ENCODE measurements at regions not wholly inside any gene's neighbourhood (a gene's known extent, or its start where the extent isn't known, plus 50 kb on each side); places are given as distances from the start of the nearest gene placed in this dataset.

DNA sequence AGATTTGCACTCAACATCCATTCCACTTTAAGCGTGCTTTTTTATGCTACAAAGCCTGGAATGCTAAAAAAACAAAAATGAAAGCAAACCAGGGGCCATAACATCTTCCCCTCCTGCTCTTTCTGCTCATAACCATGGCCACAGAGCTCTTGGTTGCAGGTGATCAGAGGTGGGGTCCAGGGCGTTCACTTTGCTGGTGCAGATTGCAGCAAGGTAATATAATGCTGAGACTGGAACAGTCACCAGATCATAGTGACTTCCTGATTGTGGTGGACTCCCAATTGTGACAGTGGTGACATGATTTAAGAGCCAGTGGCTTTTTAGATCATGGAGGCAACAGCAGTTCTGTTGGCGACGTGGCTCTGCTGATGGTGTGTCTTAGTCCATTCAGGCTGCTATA lies 115.0 kb upstream of the CPM start:
- 44% methylated on average over 4 of the region's 4 CpGs for WGBS (ENCODE audit: insufficient coverage, insufficient replicate concordance, low lambda C conversion rate, missing lambda C conversion rate)
- H3K9me3 ChIP-seq (replicated peaks; ENCODE audit: control insufficient read depth, insufficient read depth, low read length), result no peaks in the 10 kb centered on the region; the same call in 2 of the 3 replicates
- no TSS peak for BruUV-seq (replicated peaks)
- H3K9ac ChIP-seq (ENCODE audit: control insufficient read depth, insufficient read depth, low read length), result no peak overlapping the region
- intact Hi-C loops (cut with micrococcal nuclease; ENCODE audit: unreplicated experiment), result no loop called here
- ChIA-PET POLR2A (no interaction called here), RAD21 (ENCODE audit: unreplicated experiment) (no interaction called here), CTCF (interaction anchor here (1.0 kb wide), 1 partner anchor 22 kb away, joined by 3 read pairs; no protein-coding TSS in a partner anchor), SMC1A (ENCODE audit: uncharacterized antibody, unreplicated experiment) (no interaction called here)
- FAIRE-seq (no peak), DNase-seq (ENCODE audit: low read depth, low spot score) (no peak), ATAC-seq (no peak)
- no peak overlapping the region for H3K4me3 ChIP-seq
- H3K79me2 ChIP-seq (ENCODE audit: control insufficient read depth, insufficient read depth, low read length), result no peaks in the 10 kb centered on the region
- no peak overlapping the region for H3K27ac ChIP-seq (ENCODE audit: control insufficient read depth, insufficient read depth)
- H3K36me3 ChIP-seq (ENCODE audit: control insufficient read depth in 2 of 2, insufficient read depth in 2 of 2, low read length in 1 of 2), result no peaks in the 10 kb centered on the region
- no peaks in the 10 kb centered on the region for H3K27me3 ChIP-seq (replicated peaks in 1 of 2; ENCODE audit: control insufficient read depth in 2 of 2, insufficient read depth in 2 of 2, low read length in 1 of 2)
- TF ChIP-seq NRF1 (conservative IDR thresholded peaks at IDR 0.05; ENCODE audit: low read depth, low read length), result no peak
- TF ChIP-seq RB1 (IDR thresholded peaks at IDR 0.05; ENCODE audit: borderline replicate concordance), result no peak
- TF ChIP-seq, protein P1, sequence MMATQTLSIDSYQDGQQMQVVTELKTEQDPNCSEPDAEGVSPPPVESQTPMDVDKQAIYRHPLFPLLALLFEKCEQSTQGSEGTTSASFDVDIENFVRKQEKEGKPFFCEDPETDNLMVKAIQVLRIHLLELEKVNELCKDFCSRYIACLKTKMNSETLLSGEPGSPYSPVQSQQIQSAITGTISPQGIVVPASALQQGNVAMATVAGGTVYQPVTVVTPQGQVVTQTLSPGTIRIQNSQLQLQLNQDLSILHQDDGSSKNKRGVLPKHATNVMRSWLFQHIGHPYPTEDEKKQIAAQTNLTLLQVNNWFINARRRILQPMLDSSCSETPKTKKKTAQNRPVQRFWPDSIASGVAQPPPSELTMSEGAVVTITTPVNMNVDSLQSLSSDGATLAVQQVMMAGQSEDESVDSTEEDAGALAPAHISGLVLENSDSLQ (IDR thresholded peaks at IDR 0.05), result no peak
- TF ChIP-seq, protein P2, sequence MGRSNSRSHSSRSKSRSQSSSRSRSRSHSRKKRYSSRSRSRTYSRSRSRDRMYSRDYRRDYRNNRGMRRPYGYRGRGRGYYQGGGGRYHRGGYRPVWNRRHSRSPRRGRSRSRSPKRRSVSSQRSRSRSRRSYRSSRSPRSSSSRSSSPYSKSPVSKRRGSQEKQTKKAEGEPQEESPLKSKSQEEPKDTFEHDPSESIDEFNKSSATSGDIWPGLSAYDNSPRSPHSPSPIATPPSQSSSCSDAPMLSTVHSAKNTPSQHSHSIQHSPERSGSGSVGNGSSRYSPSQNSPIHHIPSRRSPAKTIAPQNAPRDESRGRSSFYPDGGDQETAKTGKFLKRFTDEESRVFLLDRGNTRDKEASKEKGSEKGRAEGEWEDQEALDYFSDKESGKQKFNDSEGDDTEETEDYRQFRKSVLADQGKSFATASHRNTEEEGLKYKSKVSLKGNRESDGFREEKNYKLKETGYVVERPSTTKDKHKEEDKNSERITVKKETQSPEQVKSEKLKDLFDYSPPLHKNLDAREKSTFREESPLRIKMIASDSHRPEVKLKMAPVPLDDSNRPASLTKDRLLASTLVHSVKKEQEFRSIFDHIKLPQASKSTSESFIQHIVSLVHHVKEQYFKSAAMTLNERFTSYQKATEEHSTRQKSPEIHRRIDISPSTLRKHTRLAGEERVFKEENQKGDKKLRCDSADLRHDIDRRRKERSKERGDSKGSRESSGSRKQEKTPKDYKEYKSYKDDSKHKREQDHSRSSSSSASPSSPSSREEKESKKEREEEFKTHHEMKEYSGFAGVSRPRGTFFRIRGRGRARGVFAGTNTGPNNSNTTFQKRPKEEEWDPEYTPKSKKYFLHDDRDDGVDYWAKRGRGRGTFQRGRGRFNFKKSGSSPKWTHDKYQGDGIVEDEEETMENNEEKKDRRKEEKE (IDR thresholded peaks at IDR 0.05), result no peak
- TF ChIP-seq SIN3A (IDR thresholded peaks at IDR 0.05; ENCODE audit: low read depth, low read length), result no peak
- no peak for TF ChIP-seq POU2F2 (IDR thresholded peaks at IDR 0.05; ENCODE audit: borderline replicate concordance, low read depth, low read length)
- no peak for TF ChIP-seq MTA3 (IDR thresholded peaks at IDR 0.05; ENCODE audit: borderline replicate concordance, low read length)
- TF ChIP-seq BACH1 (IDR thresholded peaks at IDR 0.05; ENCODE audit: borderline replicate concordance), result no peak
- TF ChIP-seq SRF (IDR thresholded peaks at IDR 0.05; ENCODE audit: low read depth in 2 of 2, low read length in 2 of 2), result no peak
- TF ChIP-seq KLF5 (IDR thresholded peaks at IDR 0.05; ENCODE audit: partially characterized antibody), result no peak
- TF ChIP-seq BMI1 (IDR thresholded peaks at IDR 0.05; ENCODE audit: borderline replicate concordance), result no peak
- TF ChIP-seq TCF3 (IDR thresholded peaks at IDR 0.05; ENCODE audit: borderline replicate concordance, insufficient read depth, low read depth, low read length), result no peak
- no peak for TF ChIP-seq EED (IDR thresholded peaks at IDR 0.05; ENCODE audit: low read depth)
- no peak for TF ChIP-seq SREBF2 (IDR thresholded peaks at IDR 0.05; ENCODE audit: low read length)
- TF ChIP-seq, protein P3, sequence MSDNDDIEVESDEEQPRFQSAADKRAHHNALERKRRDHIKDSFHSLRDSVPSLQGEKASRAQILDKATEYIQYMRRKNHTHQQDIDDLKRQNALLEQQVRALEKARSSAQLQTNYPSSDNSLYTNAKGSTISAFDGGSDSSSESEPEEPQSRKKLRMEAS (IDR thresholded peaks at IDR 0.05; ENCODE audit: low read depth, low read length), result no peak
- TF ChIP-seq RBBP5 (conservative IDR thresholded peaks at IDR 0.05), result no peak
- no peak for TF ChIP-seq RELA (IDR thresholded peaks at IDR 0.05; ENCODE audit: borderline replicate concordance, partially characterized antibody)
- no peak for TF ChIP-seq ZSCAN29 (IDR thresholded peaks at IDR 0.05)
- no peak for TF ChIP-seq TBL1XR1 (IDR thresholded peaks at IDR 0.05; ENCODE audit: low read depth, low read length)
- no peak for TF ChIP-seq ELK1 (IDR thresholded peaks at IDR 0.05; ENCODE audit: low read depth, low read length)
- H2AFZ ChIP-seq (ENCODE audit: control insufficient read depth, low read depth, low read length), result no peak overlapping the region
- in situ Hi-C loops (cut with MboI), result no loop called here
- no peaks in the 10 kb centered on the region for H3K4me1 ChIP-seq (ENCODE audit: control insufficient read depth, insufficient read depth, low read length)
- no peak overlapping the region for H3K4me2 ChIP-seq (ENCODE audit: control insufficient read depth, insufficient read depth)
- no peaks in the 10 kb centered on the region for H4K20me1 ChIP-seq (ENCODE audit: control insufficient read depth, insufficient read depth)
